GM19372 (cell line): ENCODE measurements at regions not wholly inside any gene's neighbourhood (a gene's known extent, or its start where the extent isn't known, plus 50 kb on each side); places are given as distances from the start of the nearest gene placed in this dataset.

ENCODE experiments used
- ATAC-seq: cut with Tn5 transposase; IDR thresholded peaks from one replicate; pipeline ENCODE4 v1.9.1; 2021; ENCODE audit warnings: mild to moderate bottlenecking, low read depth, moderate library complexity; ENCODE audit not compliant: unreplicated experiment

- peak; percentile 63 for ATAC-seq
Measured at GRCh38 chr7:32204361-32205018, 134.3 kb upstream of the PDE1C start.

GRCh38 chr7:32200646-32201045, 130.4 kb upstream of the PDE1C start:
- no peak for ATAC-seq

- no peak for ATAC-seq
Measured at GRCh38 chr7:32194537-32194936, 124.3 kb upstream of the PDE1C start.

- ATAC-seq = no peak
Measured at GRCh38 chr7:32191305-32191704, 121.1 kb upstream of the PDE1C start.

- ATAC-seq = no peak
Measured at GRCh38 chr7:32179567-32179966, 109.4 kb upstream of the PDE1C start.

GRCh38 chr7:32178677-32179366, 108.6 kb upstream of the PDE1C start:
- ATAC-seq = no peak

GRCh38 chr7:32177232-32177631, 107.0 kb upstream of the PDE1C start:
- ATAC-seq = no peak

- no peak for ATAC-seq
Measured at GRCh38 chr7:32175099-32175498, 104.9 kb upstream of the PDE1C start.

- ATAC-seq = no peak
Measured at GRCh38 chr7:32171248-32171647, 101.0 kb upstream of the PDE1C start.

- no peak for ATAC-seq
Measured at GRCh38 chr7:32170838-32171237, 100.6 kb upstream of the PDE1C start.

- no peak for ATAC-seq
Measured at GRCh38 chr7:32169228-32169627, 99.0 kb upstream of the PDE1C start.

- no peak for ATAC-seq
Measured at GRCh38 chr7:32167815-32168214, 97.6 kb upstream of the PDE1C start.

- ATAC-seq = no peak
Measured at GRCh38 chr7:32167256-32167655, 97.0 kb upstream of the PDE1C start.

GRCh38 chr7:32164341-32164996, 94.3 kb upstream of the PDE1C start:
- no peak for ATAC-seq

- no peak for ATAC-seq
Measured at GRCh38 chr7:32163896-32164295, 93.7 kb upstream of the PDE1C start.

- no peak for ATAC-seq
Measured at GRCh38 chr7:32163141-32163806, 93.1 kb upstream of the PDE1C start.

GRCh38 chr7:32161708-32162107, 91.5 kb upstream of the PDE1C start:
- no peak for ATAC-seq

- no peak for ATAC-seq
Measured at GRCh38 chr7:32158751-32159745, 88.8 kb upstream of the PDE1C start.

- ATAC-seq = no peak
Measured at GRCh38 chr7:32158076-32158475, 87.9 kb upstream of the PDE1C start.

GRCh38 chr7:32155712-32156111, 85.5 kb upstream of the PDE1C start:
- no peak for ATAC-seq
